Stomach (tissue), 8 donors: ENCODE measurements at regions not wholly inside any gene's neighbourhood (a gene's known extent, or its start where the extent isn't known, plus 50 kb on each side); places are given as distances from the start of the nearest gene placed in this dataset.
A peak's percentile ranks its signal among the peaks of the same experiment; 100 is the strongest.

Source experiments
- DNase-seq, 2 donors: peaks; one replicate each; pipeline versions ENCODE4 v3.0.0 to v3.0.0-alpha.2; 2013 to 2019
- H3K27ac ChIP-seq, 5 donors: fragments of 200-600 bp in 4 of 5; sonication (generic) in 4 of 5; one replicate each; pipeline ENCODE4 v1.5.1; 2013 to 2019; ENCODE audit warnings: mild to moderate bottlenecking in 1 of 5, moderate library complexity in 1 of 5
- H3K27me3 ChIP-seq, 3 donors: fragments of 200-600 bp; sonication (generic); one replicate each; pipeline ENCODE4 v1.5.1; 2017 to 2019; ENCODE audit warnings: mixed run types in 1 of 3
- H3K36me3 ChIP-seq, 4 donors: fragments of 200-600 bp; sonication (generic); 1 replicate in 3 of 4; 2 replicates in 1 of 4; pipeline ENCODE4 v1.5.1; 2016 to 2019
- H3K4me1 ChIP-seq, 4 donors: fragments of 200-600 bp; sonication (generic); one replicate each; pipeline ENCODE4 v1.5.1; 2016 to 2019
- H3K4me3 ChIP-seq, 4 donors: fragments of 200-600 bp; sonication (generic) in 3 of 4; one replicate each; pipeline ENCODE4 v1.5.1; 2016 to 2019; ENCODE audit warnings: mild to moderate bottlenecking in 1 of 4
- H3K9me3 ChIP-seq, 4 donors: fragments of 200-600 bp; sonication (generic); one replicate each; pipeline ENCODE4 v1.5.1; 2016 to 2019
- EP300 ChIP-seq: sonication (generic); formaldehyde crosslinking; IDR thresholded peaks from one replicate; pipeline ENCODE4 v1.6.1; 2017; ENCODE audit warnings: antibody characterized with exemption
- POLR2A ChIP-seq, 4 donors: fragments of 450-650 bp; IDR thresholded peaks; one replicate each; pipeline ENCODE4 v1.6.1; 2016; ENCODE audit warnings: antibody characterized with exemption in 4 of 4, control low read depth in 2 of 4, mild to moderate bottlenecking in 1 of 4, moderate library complexity in 1 of 4
- POLR2AphosphoS5 ChIP-seq, 3 donors: sonication (generic); formaldehyde crosslinking; IDR thresholded peaks; one replicate each; pipeline ENCODE4 v1.6.1; 2016; ENCODE audit warnings: antibody characterized with exemption in 3 of 3
- WGBS, 5 donors: extraction: QIAGEN DNeasy Blood & Tissue Kit in 3 of 5; methylation state at CpG; one replicate each; pipeline versions ENCODE4 v1.1.5 to v1.1.7; 2013 to 2018; 5-methylcytosine and 5-hydroxymethylcytosine counted together
- intact Hi-C: fragments of 100-400 bp; cut with DNase I; formaldehyde crosslinking; loops from one replicate; pipeline ENCODE4 v1.15.1; 2023; ENCODE audit warnings: low total_unique reads
- TF ChIP-seq, protein P1 (sequence below), 7 experiments: fragments of 450-650 bp in 4 of 7; fragments of 200-600 bp in 3 of 7; sonication (generic) in 3 of 7; IDR thresholded peaks; one replicate each; pipeline ENCODE4 v1.5.1; 2016 to 2019; ENCODE audit warnings: antibody characterized with exemption in 7 of 7, control low read depth in 2 of 7, mild to moderate bottlenecking in 1 of 7
- donor health status: healthy with polysubstance abuse.
- donor health status: Bipolar disorder and iron deficiency.
- donor health status: healthy.

DNA sequence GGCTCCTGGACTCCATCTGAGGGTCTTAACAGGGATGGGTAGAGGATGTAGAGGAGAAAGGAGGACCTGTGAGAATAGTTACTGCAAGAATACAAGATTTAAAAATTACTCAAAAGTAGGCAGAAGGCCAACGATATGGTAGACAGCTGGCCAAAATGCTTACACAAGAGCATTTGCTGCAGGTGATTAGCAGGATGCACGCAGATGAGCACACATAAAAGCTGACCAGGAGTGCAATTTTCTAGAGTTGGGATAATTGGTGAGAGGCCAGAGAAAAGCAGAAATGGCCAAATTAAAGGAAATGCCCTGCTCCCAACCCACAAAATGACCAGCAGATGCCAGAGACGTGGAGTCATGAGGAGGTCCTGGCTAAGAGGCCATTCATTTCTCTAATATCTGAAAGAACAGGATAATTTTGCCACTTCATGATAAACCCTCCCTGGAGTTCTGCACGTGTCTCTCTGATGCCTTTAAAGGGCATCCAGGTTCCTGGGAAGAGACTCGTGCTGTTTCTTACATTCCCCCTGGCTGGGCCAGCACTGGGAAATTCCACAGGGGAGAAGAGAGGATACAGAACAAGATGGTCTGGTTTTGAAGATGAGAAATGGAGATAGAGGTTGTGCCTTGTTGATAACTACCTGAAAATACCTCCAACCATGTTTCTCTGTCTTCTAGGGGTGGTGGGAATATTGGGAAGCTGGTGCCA is 62.3 kb upstream of the KCNA3 start:
- Histone ChIP-seq H3K27me3 (peaks cover 0 to 26% (median 0%) of the 10 kb centered on the region in 3 donors), H3K27ac (no peak overlapping the region), H3K4me1 (no peaks in the 10 kb centered on the region), H3K9me3 (no peaks in the 10 kb centered on the region), H3K4me3 (no peak overlapping the region), H3K36me3 (no peaks in the 10 kb centered on the region)
- intact Hi-C loops, result no loop called here
- TF ChIP-seq EP300, result no peak
- no peak for TF ChIP-seq POLR2A (IDR thresholded peaks at IDR 0.05)
- no peak for TF ChIP-seq POLR2AphosphoS5 (IDR thresholded peaks at IDR 0.05)
- TF ChIP-seq, protein P1, sequence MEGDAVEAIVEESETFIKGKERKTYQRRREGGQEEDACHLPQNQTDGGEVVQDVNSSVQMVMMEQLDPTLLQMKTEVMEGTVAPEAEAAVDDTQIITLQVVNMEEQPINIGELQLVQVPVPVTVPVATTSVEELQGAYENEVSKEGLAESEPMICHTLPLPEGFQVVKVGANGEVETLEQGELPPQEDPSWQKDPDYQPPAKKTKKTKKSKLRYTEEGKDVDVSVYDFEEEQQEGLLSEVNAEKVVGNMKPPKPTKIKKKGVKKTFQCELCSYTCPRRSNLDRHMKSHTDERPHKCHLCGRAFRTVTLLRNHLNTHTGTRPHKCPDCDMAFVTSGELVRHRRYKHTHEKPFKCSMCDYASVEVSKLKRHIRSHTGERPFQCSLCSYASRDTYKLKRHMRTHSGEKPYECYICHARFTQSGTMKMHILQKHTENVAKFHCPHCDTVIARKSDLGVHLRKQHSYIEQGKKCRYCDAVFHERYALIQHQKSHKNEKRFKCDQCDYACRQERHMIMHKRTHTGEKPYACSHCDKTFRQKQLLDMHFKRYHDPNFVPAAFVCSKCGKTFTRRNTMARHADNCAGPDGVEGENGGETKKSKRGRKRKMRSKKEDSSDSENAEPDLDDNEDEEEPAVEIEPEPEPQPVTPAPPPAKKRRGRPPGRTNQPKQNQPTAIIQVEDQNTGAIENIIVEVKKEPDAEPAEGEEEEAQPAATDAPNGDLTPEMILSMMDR (IDR thresholded peaks at IDR 0.05), result no peak
- peak in 1 of 2 donors; percentile 10 for DNase-seq
- 58 to 67% (median 61%) methylated on average over 5 of the region's 5 CpGs for WGBS, 5 donors

DNA sequence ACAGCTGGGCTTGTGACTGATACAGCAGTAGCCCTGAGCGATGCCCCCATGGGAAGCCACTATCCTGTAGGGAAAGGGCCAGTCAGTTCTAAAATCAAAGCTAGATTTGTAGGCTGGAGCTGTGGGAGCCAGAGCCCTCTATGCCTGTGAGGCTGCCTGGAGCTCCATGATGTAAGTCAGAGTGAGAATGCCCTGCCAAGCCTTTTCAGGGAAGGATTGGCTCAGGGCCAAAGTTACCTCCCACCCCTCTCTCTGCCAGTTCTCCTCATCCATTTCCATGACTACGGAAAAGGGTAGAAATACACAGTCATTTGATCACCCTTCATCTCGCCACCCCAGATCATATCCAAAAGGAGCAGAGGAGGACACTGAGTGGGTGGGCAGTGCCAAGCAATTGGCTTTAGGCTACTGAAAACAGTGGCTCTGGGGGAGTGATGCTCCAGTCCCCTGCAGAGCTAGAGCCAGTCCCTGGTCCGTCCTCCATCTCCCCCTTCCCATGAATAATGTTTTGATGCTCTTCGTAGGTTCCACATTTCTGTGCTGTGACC is 59.5 kb upstream of the KCNA3 start:
- intact Hi-C loops, result no loop called here
- peaks cover 0 to 15% (median 0%) of the 10 kb centered on the region in 3 donors for H3K27me3 ChIP-seq
- no peak overlapping the region for H3K27ac ChIP-seq
- no peak for TF ChIP-seq EP300
- TF ChIP-seq POLR2AphosphoS5 (IDR thresholded peaks at IDR 0.05), result no peak
- TF ChIP-seq POLR2A (IDR thresholded peaks at IDR 0.05), result no peak
- TF ChIP-seq, protein P1 (IDR thresholded peaks at IDR 0.05), result no peak
- WGBS, 5 donors, result 66 to 82% (median 74%) methylated on average over 5 of the region's 5 CpGs
- no peaks in the 10 kb centered on the region for H3K36me3 ChIP-seq
- no peak overlapping the region for H3K4me3 ChIP-seq
- no peaks in the 10 kb centered on the region for H3K9me3 ChIP-seq
- H3K4me1 ChIP-seq, result no peaks in the 10 kb centered on the region
- DNase-seq, result no peak

DNA sequence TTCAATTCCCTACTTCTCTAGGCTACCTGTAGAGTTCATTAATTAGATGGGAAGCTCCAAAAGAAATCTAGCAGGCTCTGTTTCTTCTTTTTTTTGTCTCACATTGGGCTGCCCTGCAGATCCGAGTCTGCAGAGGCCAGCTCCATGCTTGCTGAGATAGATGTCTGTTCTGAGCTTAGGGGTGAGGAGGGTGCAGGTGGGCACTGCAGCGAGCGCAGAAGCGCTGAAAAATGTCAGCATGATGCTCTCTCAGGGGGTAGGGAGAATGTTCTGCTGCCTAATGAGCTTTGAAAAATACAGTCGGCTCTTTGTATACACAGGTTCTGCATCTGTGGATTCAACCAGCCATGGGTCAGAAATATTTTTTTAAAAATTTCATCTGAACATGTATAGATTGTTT is 56.8 kb upstream of the KCNA3 start:
- DNase-seq, result no peak
- Histone ChIP-seq H3K27ac (no peak overlapping the region), H3K27me3 (peaks cover 0 to 15% (median 0%) of the 10 kb centered on the region in 3 donors), H3K4me3 (no peak overlapping the region), H3K36me3 (no peaks in the 10 kb centered on the region), H3K9me3 (no peaks in the 10 kb centered on the region), H3K4me1 (no peaks in the 10 kb centered on the region)
- 78 to 85% (median 82%) methylated on average over 5 of the region's 5 CpGs for WGBS, 5 donors
- intact Hi-C loops, result no loop called here
- TF ChIP-seq POLR2A (IDR thresholded peaks at IDR 0.05) (no peak), EP300 (no peak), POLR2AphosphoS5 (IDR thresholded peaks at IDR 0.05) (no peak)
- TF ChIP-seq, protein P1 (IDR thresholded peaks at IDR 0.05), result no peak

DNA sequence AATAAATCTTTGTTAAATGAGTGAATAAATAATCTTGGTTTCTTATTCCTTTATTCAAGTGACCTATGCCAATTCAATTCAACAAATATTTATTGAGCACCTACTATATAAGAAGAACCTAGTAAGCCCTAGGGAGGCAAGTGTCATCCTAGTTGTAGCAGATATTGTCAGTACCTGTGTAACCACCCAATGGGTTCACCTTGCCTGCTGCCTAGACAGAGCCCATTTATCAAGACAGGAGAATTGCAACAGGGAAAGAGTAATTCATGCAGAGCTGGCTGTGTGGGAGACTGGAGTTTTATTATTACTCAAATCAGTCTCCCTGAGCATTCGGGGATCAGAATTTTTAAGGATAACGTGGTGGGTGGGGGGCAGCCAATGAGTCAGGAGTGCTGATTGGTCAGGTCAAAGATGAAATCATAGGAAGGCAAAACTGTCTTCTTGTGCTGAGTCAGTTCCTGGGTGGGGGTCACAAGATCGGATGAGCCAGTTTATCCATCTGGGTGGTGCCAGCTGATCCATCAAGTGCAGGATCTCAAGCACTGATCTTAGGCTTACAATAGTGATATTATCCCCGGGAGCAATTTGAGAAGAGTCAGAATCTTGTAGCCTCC is 53.8 kb upstream of the KCNA3 start:
- Histone ChIP-seq H3K9me3 (no peaks in the 10 kb centered on the region), H3K4me1 (no peaks in the 10 kb centered on the region), H3K27ac (no peak overlapping the region), H3K36me3 (no peaks in the 10 kb centered on the region), H3K27me3 (peaks cover 0 to 5% (median 0%) of the 10 kb centered on the region in 3 donors), H3K4me3 (no peak overlapping the region)
- 71 to 79% (median 72%) methylated on average over 4 of the region's 4 CpGs for WGBS, 5 donors
- intact Hi-C loops, result no loop called here
- no peak for TF ChIP-seq EP300
- TF ChIP-seq, protein P1 (IDR thresholded peaks at IDR 0.05), result no peak
- TF ChIP-seq POLR2AphosphoS5 (IDR thresholded peaks at IDR 0.05), result no peak
- no peak for TF ChIP-seq POLR2A (IDR thresholded peaks at IDR 0.05)
- DNase-seq, result no peak
